ENCODE measurements at regions not wholly inside any gene's neighbourhood (a gene's known extent, or its start where the extent isn't known, plus 50 kb on each side); places are given as distances from the start of the nearest gene placed in this dataset.

GRCh38 chr3:20852712-20853111 lies 666.7 kb upstream of the SGO1 start:
- H3K23ac ChIP-seq (ENCODE audit: insufficient read length, low read depth, low read length), result no peak overlapping the region
- no peaks in the 10 kb centered on the region for H4K20me1 ChIP-seq (ENCODE audit: control insufficient read depth, insufficient read depth, insufficient read length)
- DNase-seq, result no peak
- no peak overlapping the region for H2AFZ ChIP-seq (ENCODE audit: low read length)
- no peak overlapping the region for H3K56ac ChIP-seq (ENCODE audit: insufficient read length, low read depth, low read length)
- no peaks in the 10 kb centered on the region for H3K27me3 ChIP-seq (ENCODE audit: insufficient read depth, low read length)
- no peak overlapping the region for H4K8ac ChIP-seq (replicated peaks; ENCODE audit: insufficient read length, low read depth, low read length)
- H3T11ph ChIP-seq (ENCODE audit: low read length), result no peak overlapping the region
- no peak overlapping the region for H2BK12ac ChIP-seq (ENCODE audit: insufficient read length, low read depth, low read length)
- no peak overlapping the region for H2BK20ac ChIP-seq (ENCODE audit: low read depth, low read length, poor library complexity, severe bottlenecking)
- no peak overlapping the region for H3K27ac Mint-ChIP-seq
- H3K36me3 Mint-ChIP-seq (ENCODE audit: insufficient read depth in 1 of 3, low read depth in 3 of 3), result no peaks in the 10 kb centered on the region
- H3K9ac ChIP-seq (ENCODE audit: extremely low read depth, insufficient read length, low read length), result no peak overlapping the region
- peaks cover 8 to 9% of the 10 kb centered on the region in 2 experiments for H3K4me1 Mint-ChIP-seq
- no peak overlapping the region for H2BK120ac ChIP-seq (ENCODE audit: low read depth, low read length, poor library complexity, severe bottlenecking)
- no peaks in the 10 kb centered on the region for H3K9me3 Mint-ChIP-seq
- H3K4me3 Mint-ChIP-seq, result no peak overlapping the region
- H3K27me3 Mint-ChIP-seq (ENCODE audit: low read depth), result no peaks in the 10 kb centered on the region
- H3K18ac ChIP-seq (ENCODE audit: insufficient read length, low read depth, low read length), result no peak overlapping the region
- no peak overlapping the region for H3K4me2 ChIP-seq (ENCODE audit: insufficient read depth, insufficient read length, low read length)
- no peak overlapping the region for H2BK15ac ChIP-seq (ENCODE audit: low read depth, low read length)
- no peak overlapping the region for H4K91ac ChIP-seq (ENCODE audit: insufficient read length, low read depth, low read length)
- no peak for TF ChIP-seq CTCF (conservative IDR thresholded peaks at IDR 0.05)
- no peak overlapping the region for H2BK5ac ChIP-seq (ENCODE audit: insufficient read length, low read length)
- H4K5ac ChIP-seq (ENCODE audit: insufficient read length, low read depth, low read length), result no peak overlapping the region
- H3K27ac ChIP-seq (ENCODE audit: insufficient read length, low read depth, low read length), result no peak overlapping the region
- no peaks in the 10 kb centered on the region for H3K23me2 ChIP-seq (ENCODE audit: insufficient read length, low read depth, low read length, poor library complexity, severe bottlenecking)
- H3K4me1 ChIP-seq (ENCODE audit: insufficient read depth, low read length), result peaks cover 3% of the 10 kb centered on the region; the same call in 1 of the 2 replicates
- H3K9me3 ChIP-seq (ENCODE audit: control insufficient read depth, low read depth, low read length), result no peaks in the 10 kb centered on the region
- no peak overlapping the region for H3K14ac ChIP-seq (ENCODE audit: insufficient read depth, low read length)
- no peaks in the 10 kb centered on the region for H3K79me1 ChIP-seq (ENCODE audit: insufficient read depth, low read depth, low read length, poor library complexity, severe bottlenecking)
- H3K4ac ChIP-seq (ENCODE audit: low read depth, low read length), result no peak overlapping the region
- H2AK5ac ChIP-seq (ENCODE audit: insufficient read length, low read length), result no peak overlapping the region
- WGBS (ENCODE audit: extremely low coverage, insufficient read length, low lambda C conversion rate), result 100% methylated on average over 1 of the region's 2 CpGs
- H3K79me2 ChIP-seq (ENCODE audit: insufficient read depth, low read length), result no peaks in the 10 kb centered on the region

Measured in H9 (cell line).